PFSK-1 (cell line): ENCODE measurements at regions not wholly inside any gene's neighbourhood (a gene's known extent, or its start where the extent isn't known, plus 50 kb on each side); places are given as distances from the start of the nearest gene placed in this dataset.

Experiments
- POLR2AphosphoS5 ChIP-seq: IDR thresholded peaks from 2 replicates; pipeline ENCODE4 v1.6.1; 2012; ENCODE audit warnings: low read depth, mild to moderate bottlenecking, control low read depth, low read length, moderate library complexity
- SIN3A ChIP-seq: IDR thresholded peaks from 2 replicates; pipeline ENCODE4 v1.6.1; 2012; ENCODE audit warnings: mild to moderate bottlenecking, low read length, moderate library complexity, borderline replicate concordance; ENCODE audit not compliant: insufficient read depth

DNA sequence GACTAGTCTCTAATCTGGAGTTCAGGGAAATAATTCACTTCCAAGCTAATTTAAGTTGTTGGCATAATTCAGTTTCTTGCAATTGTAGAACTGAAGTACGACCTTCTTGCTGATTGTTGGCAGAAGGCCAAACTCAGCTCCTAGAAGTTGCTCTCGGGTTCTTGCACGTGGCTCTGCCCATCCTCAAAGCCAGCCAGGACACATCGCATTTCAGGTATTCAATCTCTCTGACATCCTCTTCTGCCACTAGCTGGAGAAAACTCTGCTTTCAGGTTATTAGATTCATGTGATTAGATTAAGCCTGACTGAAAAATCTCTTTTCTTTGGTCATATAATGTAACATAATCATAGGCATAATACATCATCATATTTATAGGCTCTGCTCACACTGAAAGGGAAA, 362.0 kb downstream of the ZPLD1 start:
- TF ChIP-seq SIN3A = no peak
- no peak for TF ChIP-seq POLR2AphosphoS5
